HUES48 (cell line): ENCODE measurements at regions not wholly inside any gene's neighbourhood (a gene's known extent, or its start where the extent isn't known, plus 50 kb on each side); places are given as distances from the start of the nearest gene placed in this dataset.

Experiments used
- H3K27ac ChIP-seq: one replicate; pipeline ENCODE4 v1.7.0; 2013; ENCODE audit warnings: low read depth, low read length, inconsistent platforms
- H3K27me3 ChIP-seq: 2 replicates; pipeline ENCODE4 v1.6.1; 2013; ENCODE audit warnings: mild to moderate bottlenecking, low read length; ENCODE audit not compliant: control insufficient read depth, insufficient read depth
- H3K36me3 ChIP-seq: 2 replicates; pipeline ENCODE4 v1.6.1; 2013; ENCODE audit warnings: low read length; ENCODE audit not compliant: control insufficient read depth, insufficient read depth
- H3K4me1 ChIP-seq: 2 replicates; pipeline ENCODE4 v1.6.1; 2013; ENCODE audit warnings: mild to moderate bottlenecking, low read length; ENCODE audit not compliant: control insufficient read depth, insufficient read depth
- H3K4me3 ChIP-seq: 2 replicates; pipeline ENCODE4 v1.5.1; 2013; ENCODE audit warnings: mild to moderate bottlenecking, low read depth, low read length
- H3K9ac ChIP-seq: 2 replicates; pipeline ENCODE4 v1.6.1; 2013; ENCODE audit warnings: mild to moderate bottlenecking, low read depth, low read length, moderate library complexity
- H3K9me3 ChIP-seq: 2 replicates; pipeline ENCODE4 v1.6.1; 2013; ENCODE audit warnings: low read length; ENCODE audit not compliant: control insufficient read depth, insufficient read depth

GRCh38 chr2:222779145-222779832 is 81.5 kb upstream of the ACSL3 start:
- H3K27me3 ChIP-seq = no peaks in the 10 kb centered on the region
- H3K9me3 ChIP-seq = no peaks in the 10 kb centered on the region
- H3K4me1 ChIP-seq = no peaks in the 10 kb centered on the region
- H3K36me3 ChIP-seq = no peaks in the 10 kb centered on the region
- no peak overlapping the region for H3K4me3 ChIP-seq
- H3K9ac ChIP-seq = no peak overlapping the region
- no peak overlapping the region for H3K27ac ChIP-seq

DNA sequence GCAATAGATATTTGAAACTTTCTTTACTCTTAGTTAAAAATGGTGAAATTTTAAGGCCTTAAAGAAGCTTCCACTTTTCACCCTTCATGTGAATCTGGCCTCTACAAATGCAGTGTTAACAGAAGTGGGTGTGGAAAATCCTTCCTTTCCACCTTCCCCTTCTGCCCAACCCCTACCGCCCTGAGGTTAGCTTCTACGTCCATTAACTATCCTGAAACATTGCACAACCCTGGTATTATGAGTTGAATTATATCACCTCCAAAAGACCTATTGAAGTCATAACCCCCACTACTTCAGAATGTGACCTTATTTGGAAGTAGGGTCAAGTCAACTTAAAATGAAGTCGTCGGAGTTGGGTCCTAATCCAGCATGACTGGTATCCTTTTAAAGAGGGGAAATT is 80.8 kb upstream of the ACSL3 start:
- H3K9me3 ChIP-seq = no peaks in the 10 kb centered on the region
- no peak overlapping the region for H3K9ac ChIP-seq
- H3K27ac ChIP-seq = no peak overlapping the region
- H3K4me3 ChIP-seq = no peak overlapping the region
- no peaks in the 10 kb centered on the region for H3K36me3 ChIP-seq
- H3K4me1 ChIP-seq = no peaks in the 10 kb centered on the region
- H3K27me3 ChIP-seq = no peaks in the 10 kb centered on the region

GRCh38 chr2:222782201-222782730 is 78.6 kb upstream of the ACSL3 start:
- no peaks in the 10 kb centered on the region for H3K36me3 ChIP-seq
- no peaks in the 10 kb centered on the region for H3K9me3 ChIP-seq
- H3K9ac ChIP-seq = no peak overlapping the region
- no peak overlapping the region for H3K27ac ChIP-seq
- H3K4me1 ChIP-seq = no peaks in the 10 kb centered on the region
- no peaks in the 10 kb centered on the region for H3K27me3 ChIP-seq
- H3K4me3 ChIP-seq = no peak overlapping the region

DNA sequence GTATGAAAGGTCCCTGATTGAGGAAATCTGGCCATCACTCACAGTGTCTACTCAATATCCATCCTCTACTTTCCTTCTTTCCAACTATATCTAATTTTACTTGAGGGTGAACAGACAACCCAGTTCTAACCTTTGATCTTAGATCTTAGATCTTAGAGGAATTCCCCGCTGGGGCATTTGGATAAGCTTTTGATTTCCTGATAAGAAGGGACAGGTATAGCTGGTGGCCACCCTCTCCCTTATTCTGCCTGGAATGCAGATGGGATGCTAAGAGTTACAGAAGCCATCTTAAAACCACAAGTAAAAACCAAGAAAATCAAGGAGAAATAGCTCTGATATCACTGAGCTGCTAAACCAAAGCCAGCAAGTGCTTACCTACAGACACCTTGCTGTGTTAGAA is 77.2 kb upstream of the ACSL3 start:
- no peaks in the 10 kb centered on the region for H3K36me3 ChIP-seq
- H3K9ac ChIP-seq = no peak overlapping the region
- H3K9me3 ChIP-seq = no peaks in the 10 kb centered on the region
- no peaks in the 10 kb centered on the region for H3K4me1 ChIP-seq
- H3K27ac ChIP-seq = no peak overlapping the region
- no peak overlapping the region for H3K4me3 ChIP-seq
- no peaks in the 10 kb centered on the region for H3K27me3 ChIP-seq

GRCh38 chr2:222790932-222791331 is 69.9 kb upstream of the ACSL3 start:
- no peaks in the 10 kb centered on the region for H3K36me3 ChIP-seq
- H3K4me3 ChIP-seq = no peak overlapping the region
- H3K9me3 ChIP-seq = no peaks in the 10 kb centered on the region
- no peaks in the 10 kb centered on the region for H3K27me3 ChIP-seq
- H3K4me1 ChIP-seq = peaks cover 9% of the 10 kb centered on the region
- H3K9ac ChIP-seq = no peak overlapping the region
- H3K27ac ChIP-seq = no peak overlapping the region

DNA sequence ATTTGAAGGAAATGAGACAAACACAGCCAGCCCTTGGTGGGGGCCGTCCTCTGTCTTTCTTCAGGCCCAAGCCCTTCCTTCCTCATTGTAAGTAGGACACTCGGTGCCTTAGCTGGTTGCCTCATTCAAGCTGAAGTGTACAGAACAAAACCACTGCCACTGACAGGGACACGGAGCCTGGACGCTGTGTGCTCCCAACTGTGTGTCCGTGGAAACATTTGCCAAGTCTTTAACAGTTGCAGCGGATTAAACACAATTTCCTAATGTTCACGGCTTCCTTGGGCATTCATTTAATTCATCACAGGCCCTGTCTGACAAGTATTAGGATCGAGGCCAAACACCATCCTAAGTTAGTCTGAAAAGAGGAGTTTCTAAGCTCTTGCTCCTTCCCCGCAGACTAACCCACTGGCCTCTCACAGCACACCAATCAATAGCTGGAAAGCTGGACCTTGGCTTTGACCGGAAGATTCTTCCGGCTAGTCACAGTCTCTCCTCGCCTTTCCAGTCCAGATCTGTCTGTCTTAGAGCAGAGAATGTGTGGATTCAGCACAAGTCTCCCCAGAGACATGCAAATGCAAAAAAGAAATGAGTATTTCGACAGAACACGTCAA is 68.7 kb upstream of the ACSL3 start:
- Histone ChIP-seq H3K27me3 (no peaks in the 10 kb centered on the region), H3K27ac (no peak overlapping the region), H3K36me3 (no peaks in the 10 kb centered on the region), H3K4me1 (peaks cover 20% of the 10 kb centered on the region), H3K9ac (no peak overlapping the region), H3K9me3 (no peaks in the 10 kb centered on the region), H3K4me3 (no peak overlapping the region)

GRCh38 chr2:222794585-222795449 is 66.0 kb upstream of the ACSL3 start:
- Histone ChIP-seq H3K4me3 (no peak overlapping the region), H3K27ac (peak overlapping the region; percentile 4), H3K9ac (no peak overlapping the region), H3K36me3 (no peaks in the 10 kb centered on the region), H3K9me3 (no peaks in the 10 kb centered on the region), H3K4me1 (peaks cover 22% of the 10 kb centered on the region), H3K27me3 (no peaks in the 10 kb centered on the region)

- peak overlapping the region; percentile 18 for H3K27ac ChIP-seq
Measured at GRCh38 chr2:222795450-222796357, 65.1 kb upstream of the ACSL3 start.

DNA sequence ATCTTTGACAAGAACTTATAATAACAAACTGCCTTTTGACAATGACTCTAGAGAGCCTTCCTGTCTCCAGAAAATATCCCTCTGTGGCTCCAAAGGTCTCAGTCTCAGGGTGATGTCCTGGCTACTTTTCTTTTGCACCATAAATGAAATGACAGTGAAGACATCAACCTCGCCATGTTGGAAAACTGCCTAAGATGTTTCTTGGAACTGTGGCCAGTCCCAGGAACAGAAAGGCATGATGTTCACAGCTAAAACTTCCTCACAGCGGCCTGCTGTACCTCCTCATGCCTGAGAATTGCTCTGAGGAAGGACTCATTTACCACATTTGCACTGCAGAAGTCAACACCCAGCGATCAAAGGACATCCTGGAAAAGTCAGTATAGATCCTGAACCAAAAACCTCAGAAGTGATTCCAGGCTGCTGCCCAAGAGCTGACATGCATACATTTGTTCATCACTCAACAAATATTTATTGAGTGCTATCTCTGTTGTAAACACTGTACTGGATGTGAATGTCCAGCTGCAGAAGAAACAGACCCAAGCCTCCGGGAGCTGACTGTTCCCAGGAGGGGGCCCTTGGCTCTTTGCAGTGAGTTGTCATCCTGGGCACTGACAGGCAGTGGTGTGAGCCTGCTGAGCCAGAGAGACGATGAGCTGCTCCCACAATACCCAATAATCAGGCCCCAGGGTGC is 64.3 kb upstream of the ACSL3 start:
- H3K27me3 ChIP-seq = no peaks in the 10 kb centered on the region
- H3K4me1 ChIP-seq = peaks cover 22% of the 10 kb centered on the region
- peak overlapping the region; percentile 18 for H3K27ac ChIP-seq
- H3K9ac ChIP-seq = no peak overlapping the region
- H3K4me3 ChIP-seq = no peak overlapping the region
- H3K9me3 ChIP-seq = no peaks in the 10 kb centered on the region
- no peaks in the 10 kb centered on the region for H3K36me3 ChIP-seq

More at GRCh38 chr2:222795450-222796357, 65.1 kb upstream of the ACSL3 start:
- no peak overlapping the region for H3K9ac ChIP-seq
- peaks cover 22% of the 10 kb centered on the region for H3K4me1 ChIP-seq
- H3K27me3 ChIP-seq = no peaks in the 10 kb centered on the region
- no peaks in the 10 kb centered on the region for H3K36me3 ChIP-seq
- no peaks in the 10 kb centered on the region for H3K9me3 ChIP-seq
- H3K4me3 ChIP-seq = no peak overlapping the region

- Histone ChIP-seq H3K4me3 (no peak overlapping the region), H3K36me3 (no peaks in the 10 kb centered on the region), H3K27me3 (no peaks in the 10 kb centered on the region), H3K9me3 (no peaks in the 10 kb centered on the region), H3K4me1 (peaks cover 22% of the 10 kb centered on the region), H3K9ac (no peak overlapping the region), H3K27ac (no peak overlapping the region)
Measured at GRCh38 chr2:222797261-222797660, 63.6 kb upstream of the ACSL3 start.
